Natural killer cell (primary cell): ENCODE measurements at regions not wholly inside any gene's neighbourhood (a gene's known extent, or its start where the extent isn't known, plus 50 kb on each side); places are given as distances from the start of the nearest gene placed in this dataset.
A peak's percentile ranks its signal among the peaks of the same experiment; 100 is the strongest.

Source experiments
- ATAC-seq, 3 donors: fragments of 150-1000 bp in 2 of 3; fragments of 200-7000 bp in 1 of 3; cut with Tn5 transposase; 1 replicate in 1 of 3; 2 replicates in 2 of 3; pipeline ENCODE4 v1.10.0; 2021; ENCODE audit warnings: mild to moderate bottlenecking in 2 of 3, moderate library complexity in 2 of 3
- DNase-seq, 2 donors: peaks; one replicate each; pipeline versions ENCODE4 v3.0.0 to v3.0.0-alpha.2; 2013 to 2021; ENCODE audit warnings: mixed read lengths in 1 of 2
- H3K27ac ChIP-seq: one replicate; pipeline ENCODE4 v1.5.1; 2013; ENCODE audit warnings: mild to moderate bottlenecking, low read length
- H3K27me3 ChIP-seq: one replicate; pipeline ENCODE4 v1.6.1; 2013; ENCODE audit warnings: low read length; ENCODE audit not compliant: control insufficient read depth, insufficient read depth
- H3K36me3 ChIP-seq: one replicate; pipeline ENCODE4 v1.6.1; 2013; ENCODE audit warnings: low read length; ENCODE audit not compliant: control insufficient read depth, insufficient read depth
- H3K4me1 ChIP-seq: one replicate; pipeline ENCODE4 v1.6.1; 2013; ENCODE audit warnings: low read length; ENCODE audit not compliant: control insufficient read depth, insufficient read depth
- H3K4me3 ChIP-seq: one replicate; pipeline ENCODE4 v1.5.1; 2013; ENCODE audit warnings: low read length
- H3K9me3 ChIP-seq: one replicate; pipeline ENCODE4 v1.6.1; 2013; ENCODE audit warnings: low read length; ENCODE audit not compliant: control insufficient read depth, insufficient read depth
- H3K27ac Mint-ChIP-seq, 2 donors: one replicate each; pipeline ENCODE4 v1.8.0; 2022; ENCODE audit warnings: mild to moderate bottlenecking in 2 of 2, mixed read lengths in 2 of 2, moderate library complexity in 1 of 2
- H3K27me3 Mint-ChIP-seq, 2 donors: one replicate each; pipeline ENCODE4 v1.8.0; 2022; ENCODE audit warnings: low read depth in 2 of 2, mixed read lengths in 2 of 2
- H3K36me3 Mint-ChIP-seq: one replicate; pipeline ENCODE4 v1.8.0; 2022; ENCODE audit warnings: mixed read lengths
- H3K4me1 Mint-ChIP-seq, 2 donors: one replicate each; pipeline ENCODE4 v1.8.0; 2022; ENCODE audit warnings: mixed read lengths in 2 of 2
- H3K4me3 Mint-ChIP-seq: one replicate; pipeline ENCODE4 v1.8.0; 2022; ENCODE audit warnings: mild to moderate bottlenecking, moderate library complexity, mixed read lengths
- H3K9me3 Mint-ChIP-seq, 2 donors: one replicate each; pipeline ENCODE4 v1.8.0; 2022; ENCODE audit warnings: mixed read lengths in 2 of 2
- WGBS: methylation state at CpG from one replicate; pipeline ENCODE4 v1.1.7; 2013; ENCODE audit warnings: missing lambda C conversion rate; ENCODE audit not compliant: insufficient coverage; 5-methylcytosine and 5-hydroxymethylcytosine counted together
- intact Hi-C: fragments of 100-400 bp; cut with micrococcal nuclease; formaldehyde crosslinking; loops from one replicate; pipeline ENCODE4 v1.14.2; 2022
- TF ChIP-seq, protein P1 (sequence below): fragments of 200-600 bp; IDR thresholded peaks from one replicate; pipeline ENCODE4 v1.8.0; 2022; ENCODE audit warnings: antibody characterized with exemption

DNA sequence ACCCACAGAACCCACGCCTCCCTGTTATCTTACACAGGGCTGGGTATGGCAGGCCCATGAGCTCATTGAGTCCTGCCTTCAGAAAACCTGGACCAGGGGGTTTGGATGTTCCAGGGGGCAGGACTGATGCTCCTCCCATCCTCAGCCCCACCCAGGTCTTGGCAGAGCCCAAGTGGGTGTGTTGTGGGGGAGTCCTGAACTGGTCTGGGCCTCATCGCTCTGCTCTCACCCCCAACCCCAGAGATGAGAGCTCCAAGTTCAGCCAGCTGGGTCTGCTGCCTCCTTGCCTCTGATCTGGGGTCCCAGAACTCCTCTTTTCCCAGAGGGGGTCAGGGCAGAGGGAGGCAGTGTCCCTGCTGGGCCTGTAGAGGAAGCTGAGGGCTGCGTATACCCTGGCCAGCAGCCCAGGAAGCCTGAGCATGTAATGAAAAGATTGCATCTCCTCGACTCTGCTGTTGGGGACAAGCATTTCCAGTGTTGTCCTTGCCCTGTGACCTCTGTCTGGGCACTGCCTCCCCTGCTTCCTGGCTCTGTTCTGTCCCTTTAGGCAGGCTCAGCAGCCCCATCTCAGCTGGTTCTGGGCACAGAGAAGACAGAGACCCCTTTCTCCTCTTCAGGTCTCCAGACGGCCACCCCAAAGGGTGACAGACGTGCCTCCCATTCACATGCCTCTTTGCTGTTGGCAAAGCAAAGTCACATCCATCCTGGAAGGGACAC lies 54.7 kb upstream of the EPS8L3 start:
- peaks cover 8 to 9% of the 10 kb centered on the region in 2 donors for H3K27me3 Mint-ChIP-seq
- ATAC-seq (no peak), DNase-seq (peak in 1 of 2 donors; percentile 2)
- H3K36me3 Mint-ChIP-seq = no peaks in the 10 kb centered on the region
- intact Hi-C loops = no loop called here
- H3K9me3 Mint-ChIP-seq = peaks cover 2 to 4% of the 10 kb centered on the region in 2 donors
- WGBS = 79% methylated on average over 5 of the region's 6 CpGs
- peaks cover 25% of the 10 kb centered on the region for H3K4me1 ChIP-seq
- H3K4me3 ChIP-seq = no peak overlapping the region
- H3K27ac ChIP-seq = no peak overlapping the region
- H3K36me3 ChIP-seq = no peaks in the 10 kb centered on the region
- TF ChIP-seq, protein P1, sequence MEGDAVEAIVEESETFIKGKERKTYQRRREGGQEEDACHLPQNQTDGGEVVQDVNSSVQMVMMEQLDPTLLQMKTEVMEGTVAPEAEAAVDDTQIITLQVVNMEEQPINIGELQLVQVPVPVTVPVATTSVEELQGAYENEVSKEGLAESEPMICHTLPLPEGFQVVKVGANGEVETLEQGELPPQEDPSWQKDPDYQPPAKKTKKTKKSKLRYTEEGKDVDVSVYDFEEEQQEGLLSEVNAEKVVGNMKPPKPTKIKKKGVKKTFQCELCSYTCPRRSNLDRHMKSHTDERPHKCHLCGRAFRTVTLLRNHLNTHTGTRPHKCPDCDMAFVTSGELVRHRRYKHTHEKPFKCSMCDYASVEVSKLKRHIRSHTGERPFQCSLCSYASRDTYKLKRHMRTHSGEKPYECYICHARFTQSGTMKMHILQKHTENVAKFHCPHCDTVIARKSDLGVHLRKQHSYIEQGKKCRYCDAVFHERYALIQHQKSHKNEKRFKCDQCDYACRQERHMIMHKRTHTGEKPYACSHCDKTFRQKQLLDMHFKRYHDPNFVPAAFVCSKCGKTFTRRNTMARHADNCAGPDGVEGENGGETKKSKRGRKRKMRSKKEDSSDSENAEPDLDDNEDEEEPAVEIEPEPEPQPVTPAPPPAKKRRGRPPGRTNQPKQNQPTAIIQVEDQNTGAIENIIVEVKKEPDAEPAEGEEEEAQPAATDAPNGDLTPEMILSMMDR = no peak
- H3K27me3 ChIP-seq = no peaks in the 10 kb centered on the region
- no peak overlapping the region for H3K4me3 Mint-ChIP-seq
- H3K27ac Mint-ChIP-seq = no peak overlapping the region
- peaks cover 6% of the 10 kb centered on the region for H3K9me3 ChIP-seq
- H3K4me1 Mint-ChIP-seq = peaks cover 0 to 9% of the 10 kb centered on the region in 2 donors

DNA sequence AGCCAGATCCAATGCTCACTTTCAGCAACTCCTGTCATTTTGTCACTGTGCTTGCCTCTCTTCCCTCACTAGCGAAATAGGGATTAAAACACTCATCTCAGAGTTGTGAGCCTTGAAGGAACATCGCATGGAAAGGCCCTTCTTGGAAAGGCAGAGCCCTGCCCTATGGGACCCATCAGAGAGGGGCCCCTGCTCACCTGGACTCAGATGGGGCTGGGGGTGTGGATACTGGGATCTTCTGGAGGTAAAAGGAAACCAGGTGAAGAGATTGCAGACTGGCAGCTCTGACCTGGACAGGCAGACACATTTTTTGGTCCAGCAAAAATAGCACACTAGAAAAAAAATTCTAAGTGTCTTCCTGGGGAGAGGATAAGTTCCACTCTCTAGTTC lies 54.2 kb upstream of the EPS8L3 start:
- TF ChIP-seq, protein P1 = no peak
- no peak overlapping the region for H3K27ac Mint-ChIP-seq
- H3K4me1 Mint-ChIP-seq = peaks cover 0 to 5% of the 10 kb centered on the region in 2 donors
- no peaks in the 10 kb centered on the region for H3K36me3 Mint-ChIP-seq
- H3K36me3 ChIP-seq = no peaks in the 10 kb centered on the region
- DNase-seq (no peak), ATAC-seq (no peak)
- peaks cover 2 to 4% of the 10 kb centered on the region in 2 donors for H3K9me3 Mint-ChIP-seq
- intact Hi-C loops = no loop called here
- no peak overlapping the region for H3K4me3 Mint-ChIP-seq
- peaks cover 8 to 14% of the 10 kb centered on the region in 2 donors for H3K27me3 Mint-ChIP-seq
- H3K27me3 ChIP-seq = no peaks in the 10 kb centered on the region
- no peak overlapping the region for H3K27ac ChIP-seq
- H3K4me1 ChIP-seq = peaks cover 19% of the 10 kb centered on the region
- H3K9me3 ChIP-seq = peaks cover 6% of the 10 kb centered on the region
- H3K4me3 ChIP-seq = no peak overlapping the region
- 97% methylated on average over 2 of the region's 2 CpGs for WGBS

DNA sequence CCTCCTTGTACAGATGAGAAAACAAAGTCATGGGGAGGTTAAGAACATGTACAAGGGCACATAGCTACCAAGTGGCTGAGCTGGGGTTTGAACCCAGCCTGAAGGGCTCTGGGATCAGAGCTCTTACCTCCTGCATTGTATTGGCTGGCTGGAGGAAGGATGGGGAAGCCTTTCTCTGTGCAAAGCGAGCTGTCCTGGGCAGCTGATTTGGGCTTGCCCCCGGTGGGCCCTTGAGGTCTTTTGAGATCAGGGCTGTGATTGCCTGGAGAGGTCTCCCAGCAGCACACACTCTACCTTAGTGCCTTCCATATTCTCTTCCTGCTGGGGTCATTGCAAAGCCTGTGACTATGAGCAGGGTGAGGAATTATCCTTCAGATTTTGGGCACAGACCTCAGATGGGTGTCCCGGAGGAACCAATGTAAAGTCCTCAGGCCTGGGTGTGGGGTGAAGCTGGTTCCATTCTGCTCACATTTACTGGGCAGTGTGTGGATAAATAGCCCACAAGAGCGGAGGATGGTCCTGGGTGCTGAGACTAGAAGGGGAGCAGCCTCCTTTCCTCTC lies 53.3 kb upstream of the EPS8L3 start:
- WGBS = 96% methylated on average over 4 of the region's 4 CpGs
- TF ChIP-seq, protein P1 = no peak
- Histone ChIP-seq H3K9me3 (peaks cover 6% of the 10 kb centered on the region), H3K4me3 (no peak overlapping the region), H3K27me3 (no peaks in the 10 kb centered on the region), H3K27ac (no peak overlapping the region), H3K36me3 (no peaks in the 10 kb centered on the region), H3K4me1 (peaks cover 11% of the 10 kb centered on the region)
- Mint-ChIP-seq H3K36me3 (no peaks in the 10 kb centered on the region), H3K9me3 (peaks cover 2 to 4% of the 10 kb centered on the region in 2 donors), H3K4me3 (no peak overlapping the region), H3K4me1 (no peaks in the 10 kb centered on the region), H3K27me3 (peaks cover 8 to 15% of the 10 kb centered on the region in 2 donors), H3K27ac (no peak overlapping the region)
- intact Hi-C loops = no loop called here
- no peak for ATAC-seq
- DNase-seq = no peak
